M059J (cell line): ENCODE measurements at regions not wholly inside any gene's neighbourhood (a gene's known extent, or its start where the extent isn't known, plus 50 kb on each side); places are given as distances from the start of the nearest gene placed in this dataset.
"Not testable (repeated sequence)": the region's sequence is repeated elsewhere in the genome, so short reads cannot be mapped to it uniquely, and the experiment has no call there.

Experiments
- DNase-seq: peaks from one replicate; pipeline ENCODE4 v3.0.0-alpha.2; 2012; ENCODE audit warnings: low read depth

- no peak for DNase-seq
Measured at GRCh38 chr10:42987575-42987974, 89.3 kb upstream of the RET start.

GRCh38 chr10:42988069-42988468 lies 88.8 kb upstream of the RET start:
- no peak for DNase-seq

GRCh38 chr10:42988517-42989395 lies 88.1 kb upstream of the RET start:
- no peak for DNase-seq

GRCh38 chr10:42989481-42989921 lies 87.4 kb upstream of the RET start:
- no peak for DNase-seq

GRCh38 chr10:42990016-42990720 lies 86.7 kb upstream of the RET start:
- DNase-seq, result no peak

GRCh38 chr10:42990721-42991441 lies 86.0 kb upstream of the RET start:
- no peak for DNase-seq

- DNase-seq, result no peak
Measured at GRCh38 chr10:42991442-42992098, 85.3 kb upstream of the RET start.

GRCh38 chr10:42992156-42992956 lies 84.5 kb upstream of the RET start:
- no peak for DNase-seq

- DNase-seq, result no peak
Measured at GRCh38 chr10:42992957-42993390, 83.9 kb upstream of the RET start.

- not testable (repeated sequence) for DNase-seq
Measured at GRCh38 chr10:42994909-42995308, 82.0 kb upstream of the RET start.

- no peak for DNase-seq
Measured at GRCh38 chr10:42995537-42995936, 81.3 kb upstream of the RET start.

GRCh38 chr10:42996588-42996987 lies 80.3 kb upstream of the RET start:
- DNase-seq, result no peak

GRCh38 chr10:42997151-42997848 lies 79.6 kb upstream of the RET start:
- no peak for DNase-seq

GRCh38 chr10:42997849-42998165 lies 79.1 kb upstream of the RET start:
- no peak for DNase-seq

- no peak for DNase-seq
Measured at GRCh38 chr10:42998481-42999384, 78.1 kb upstream of the RET start.

- DNase-seq, result no peak
Measured at GRCh38 chr10:42999385-43000020, 77.4 kb upstream of the RET start.

GRCh38 chr10:43000021-43000411 lies 76.9 kb upstream of the RET start:
- DNase-seq, result no peak

- DNase-seq, result no peak
Measured at GRCh38 chr10:43000651-43001426, 76.0 kb upstream of the RET start.
